GM18867 (cell line): ENCODE measurements at regions not wholly inside any gene's neighbourhood (a gene's known extent, or its start where the extent isn't known, plus 50 kb on each side); places are given as distances from the start of the nearest gene placed in this dataset.
"Not testable (repeated sequence)": the region's sequence is repeated elsewhere in the genome, so short reads cannot be mapped to it uniquely, and the experiment has no call there.

ENCODE experiments used
- ATAC-seq: cut with Tn5 transposase; IDR thresholded peaks from one replicate; pipeline ENCODE4 v1.9.1; 2021; ENCODE audit warnings: mild to moderate bottlenecking, moderate library complexity; ENCODE audit not compliant: unreplicated experiment

GRCh38 chr3:16768014-16768413 lies 116.7 kb upstream of the PLCL2 start:
- no peak for ATAC-seq

- no peak for ATAC-seq
Measured at GRCh38 chr3:16768956-16769355, 115.8 kb upstream of the PLCL2 start.

- no peak for ATAC-seq
Measured at GRCh38 chr3:16769525-16769924, 115.2 kb upstream of the PLCL2 start.

- ATAC-seq = no peak
Measured at GRCh38 chr3:16770021-16770420, 114.7 kb upstream of the PLCL2 start.

GRCh38 chr3:16770792-16771191 lies 114.0 kb upstream of the PLCL2 start:
- ATAC-seq = no peak

GRCh38 chr3:16773594-16773993 lies 111.2 kb upstream of the PLCL2 start:
- ATAC-seq = not testable (repeated sequence)

- ATAC-seq = not testable (repeated sequence)
Measured at GRCh38 chr3:16774536-16774935, 110.2 kb upstream of the PLCL2 start.

GRCh38 chr3:16784973-16785372 lies 99.8 kb upstream of the PLCL2 start:
- no peak for ATAC-seq

- ATAC-seq = no peak
Measured at GRCh38 chr3:16785465-16785864, 99.3 kb upstream of the PLCL2 start.

- ATAC-seq = no peak
Measured at GRCh38 chr3:16788440-16789056, 96.2 kb upstream of the PLCL2 start.

GRCh38 chr3:16789344-16790120 lies 95.2 kb upstream of the PLCL2 start:
- peak; percentile 76 for ATAC-seq

GRCh38 chr3:16790432-16791400 lies 94.0 kb upstream of the PLCL2 start:
- no peak for ATAC-seq

GRCh38 chr3:16793321-16793720 lies 91.4 kb upstream of the PLCL2 start:
- no peak for ATAC-seq

- no peak for ATAC-seq
Measured at GRCh38 chr3:16794257-16794656, 90.5 kb upstream of the PLCL2 start.

- no peak for ATAC-seq
Measured at GRCh38 chr3:16795581-16795980, 89.2 kb upstream of the PLCL2 start.

- no peak for ATAC-seq
Measured at GRCh38 chr3:16797831-16798230, 86.9 kb upstream of the PLCL2 start.

GRCh38 chr3:16798738-16799137 lies 86.0 kb upstream of the PLCL2 start:
- no peak for ATAC-seq

GRCh38 chr3:16800361-16800760 lies 84.4 kb upstream of the PLCL2 start:
- ATAC-seq = no peak

- no peak for ATAC-seq
Measured at GRCh38 chr3:16801223-16801622, 83.5 kb upstream of the PLCL2 start.

- no peak for ATAC-seq
Measured at GRCh38 chr3:16801698-16802097, 83.1 kb upstream of the PLCL2 start.

- peak; percentile 70 for ATAC-seq
Measured at GRCh38 chr3:16802389-16802788, 82.4 kb upstream of the PLCL2 start.
